Fibroblast of villous mesenchyme (primary cell): ENCODE measurements at regions not wholly inside any gene's neighbourhood (a gene's known extent, or its start where the extent isn't known, plus 50 kb on each side); places are given as distances from the start of the nearest gene placed in this dataset.

Experiments
- DNase-seq: peaks from one replicate; pipeline ENCODE4 v3.0.0-alpha.2; 2010; ENCODE audit warnings: low read depth
- H3K4me3 ChIP-seq: 2 replicates; pipeline ENCODE4 v1.5.1; 2011; ENCODE audit warnings: low read depth, mild to moderate bottlenecking, low read length
- TF ChIP-seq, protein P1 (sequence below): IDR thresholded peaks from 2 replicates; pipeline ENCODE4 v1.5.1; 2012; ENCODE audit warnings: low read depth, mild to moderate bottlenecking, low read length; ENCODE audit not compliant: insufficient read depth

DNA sequence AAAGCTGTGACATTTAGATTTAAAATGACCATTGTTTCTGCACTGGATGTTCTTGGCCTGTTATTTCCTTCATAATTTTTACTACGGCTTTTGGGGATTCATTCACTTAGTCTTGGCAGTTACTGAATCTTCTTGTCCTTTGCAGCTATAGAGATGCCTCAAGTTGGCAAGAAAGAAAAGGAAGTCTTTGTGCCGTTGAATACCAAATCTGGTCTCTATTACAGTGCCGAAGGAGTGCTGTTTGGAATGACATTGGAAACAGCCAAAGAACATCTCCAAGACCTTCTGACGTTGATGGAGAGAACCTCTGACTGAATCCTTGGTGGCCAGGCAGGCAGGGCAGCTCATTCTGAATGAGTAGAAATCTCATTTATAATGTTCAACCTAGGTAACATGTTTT, 54.3 kb upstream of the NRP1 start:
- TF ChIP-seq, protein P1, sequence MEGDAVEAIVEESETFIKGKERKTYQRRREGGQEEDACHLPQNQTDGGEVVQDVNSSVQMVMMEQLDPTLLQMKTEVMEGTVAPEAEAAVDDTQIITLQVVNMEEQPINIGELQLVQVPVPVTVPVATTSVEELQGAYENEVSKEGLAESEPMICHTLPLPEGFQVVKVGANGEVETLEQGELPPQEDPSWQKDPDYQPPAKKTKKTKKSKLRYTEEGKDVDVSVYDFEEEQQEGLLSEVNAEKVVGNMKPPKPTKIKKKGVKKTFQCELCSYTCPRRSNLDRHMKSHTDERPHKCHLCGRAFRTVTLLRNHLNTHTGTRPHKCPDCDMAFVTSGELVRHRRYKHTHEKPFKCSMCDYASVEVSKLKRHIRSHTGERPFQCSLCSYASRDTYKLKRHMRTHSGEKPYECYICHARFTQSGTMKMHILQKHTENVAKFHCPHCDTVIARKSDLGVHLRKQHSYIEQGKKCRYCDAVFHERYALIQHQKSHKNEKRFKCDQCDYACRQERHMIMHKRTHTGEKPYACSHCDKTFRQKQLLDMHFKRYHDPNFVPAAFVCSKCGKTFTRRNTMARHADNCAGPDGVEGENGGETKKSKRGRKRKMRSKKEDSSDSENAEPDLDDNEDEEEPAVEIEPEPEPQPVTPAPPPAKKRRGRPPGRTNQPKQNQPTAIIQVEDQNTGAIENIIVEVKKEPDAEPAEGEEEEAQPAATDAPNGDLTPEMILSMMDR, result no peak
- DNase-seq, result no peak
- H3K4me3 ChIP-seq, result no peak overlapping the region

DNA sequence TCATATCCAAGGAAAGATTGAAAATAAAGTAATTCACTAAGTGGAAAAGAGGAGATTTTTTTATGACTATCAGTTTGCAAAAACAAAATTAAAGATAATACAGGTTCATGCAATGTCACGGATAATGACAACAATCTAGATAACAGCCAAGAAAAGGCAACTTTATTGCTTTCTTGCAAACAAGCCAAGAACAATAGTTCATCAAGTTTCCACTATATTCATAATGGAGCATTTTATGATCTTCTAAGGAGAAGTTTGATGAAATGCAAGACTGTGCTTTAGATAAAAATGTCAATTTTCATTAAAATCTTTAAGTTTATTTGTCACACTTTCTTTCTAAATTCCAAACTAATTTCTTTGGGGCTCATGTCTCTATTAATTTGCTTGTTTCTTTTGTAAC, 53.9 kb upstream of the NRP1 start:
- DNase-seq, result no peak
- H3K4me3 ChIP-seq, result no peak overlapping the region
- TF ChIP-seq, protein P1, result no peak

DNA sequence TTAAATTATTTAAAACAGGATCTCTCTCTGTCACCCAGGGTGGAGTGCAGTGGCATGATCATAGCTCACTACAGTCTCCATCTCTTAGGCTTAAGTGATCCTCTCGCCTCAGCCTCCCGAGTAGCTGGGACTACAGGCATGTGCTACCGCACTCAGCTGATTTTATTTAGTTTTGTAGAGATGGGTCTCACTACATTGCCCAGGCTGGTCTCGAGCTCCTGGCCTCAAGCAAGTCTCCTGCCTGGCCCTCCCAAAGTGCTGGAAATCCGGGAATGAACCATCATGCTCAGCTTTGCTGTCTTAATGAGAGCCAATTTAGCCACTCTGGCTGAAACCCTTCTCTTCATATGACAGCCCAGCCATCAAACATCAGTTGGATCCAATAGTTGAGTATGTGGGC, 53.3 kb upstream of the NRP1 start:
- no peak overlapping the region for H3K4me3 ChIP-seq
- TF ChIP-seq, protein P1, result no peak
- DNase-seq, result no peak

DNA sequence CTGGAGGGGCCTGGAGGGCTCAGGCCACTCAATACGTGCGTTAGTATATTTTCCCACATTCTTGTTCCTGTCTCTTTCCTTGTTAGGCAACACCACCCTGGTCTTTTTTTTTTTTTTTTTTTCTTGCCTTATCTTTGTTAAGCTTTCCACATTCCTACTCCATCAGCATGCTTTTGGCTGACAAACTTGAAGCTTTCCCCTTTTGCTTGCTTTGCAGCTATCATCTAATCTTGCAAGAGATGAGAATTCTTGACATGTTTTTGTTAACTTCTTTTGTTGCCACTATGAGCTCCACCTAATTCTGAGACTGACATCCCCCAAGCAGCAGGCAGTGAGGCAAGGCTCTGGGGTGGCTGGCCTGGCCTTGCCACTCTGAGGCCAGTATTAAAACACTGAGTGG, 52.5 kb upstream of the NRP1 start:
- TF ChIP-seq, protein P1, result no peak
- DNase-seq, result peak; percentile 33
- no peak overlapping the region for H3K4me3 ChIP-seq

DNA sequence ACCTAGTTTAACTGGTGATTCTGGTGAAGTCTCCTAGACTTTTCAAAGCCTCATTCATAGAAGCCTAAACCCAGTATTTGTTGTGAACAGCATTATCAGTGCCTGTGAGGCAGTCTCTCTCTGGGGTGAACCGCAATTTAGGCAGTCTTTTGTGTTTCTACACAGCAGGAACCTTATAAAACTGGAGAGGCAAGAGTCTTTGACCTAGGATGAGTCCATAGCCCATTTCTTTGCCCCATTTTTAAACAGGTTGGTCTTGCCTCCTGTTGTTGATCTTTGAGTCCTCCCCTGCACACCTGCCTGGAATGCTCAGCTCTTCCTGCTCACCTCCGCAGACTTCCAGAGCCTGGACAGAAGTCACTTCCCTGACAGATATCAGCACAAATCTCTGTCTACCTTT, 51.2 kb upstream of the NRP1 start:
- TF ChIP-seq, protein P1, result no peak
- no peak for DNase-seq
- no peak overlapping the region for H3K4me3 ChIP-seq

DNA sequence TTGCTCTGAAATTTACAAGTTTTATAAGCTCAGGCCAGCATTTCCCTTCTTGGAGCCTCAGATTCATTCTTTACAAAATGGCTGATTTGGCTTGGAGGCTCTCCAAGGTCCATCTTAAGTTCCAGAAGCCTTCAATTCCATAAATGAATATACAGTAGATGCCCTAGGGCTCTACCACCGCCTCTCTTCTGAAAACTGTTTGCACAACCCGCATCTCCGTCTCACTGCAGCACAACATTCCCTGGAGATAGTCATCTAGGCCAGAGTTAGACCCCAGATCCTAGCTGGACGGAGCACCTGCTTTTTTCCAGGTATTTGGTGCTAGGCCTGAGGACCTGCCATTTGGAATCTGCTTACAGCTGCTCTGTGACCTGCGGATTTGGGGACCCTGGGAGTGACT, 50.5 kb upstream of the NRP1 start:
- no peak for DNase-seq
- TF ChIP-seq, protein P1, result no peak
- H3K4me3 ChIP-seq, result no peak overlapping the region
